ENCODE measurements at regions not wholly inside any gene's neighbourhood (a gene's known extent, or its start where the extent isn't known, plus 50 kb on each side); places are given as distances from the start of the nearest gene placed in this dataset.

DNA sequence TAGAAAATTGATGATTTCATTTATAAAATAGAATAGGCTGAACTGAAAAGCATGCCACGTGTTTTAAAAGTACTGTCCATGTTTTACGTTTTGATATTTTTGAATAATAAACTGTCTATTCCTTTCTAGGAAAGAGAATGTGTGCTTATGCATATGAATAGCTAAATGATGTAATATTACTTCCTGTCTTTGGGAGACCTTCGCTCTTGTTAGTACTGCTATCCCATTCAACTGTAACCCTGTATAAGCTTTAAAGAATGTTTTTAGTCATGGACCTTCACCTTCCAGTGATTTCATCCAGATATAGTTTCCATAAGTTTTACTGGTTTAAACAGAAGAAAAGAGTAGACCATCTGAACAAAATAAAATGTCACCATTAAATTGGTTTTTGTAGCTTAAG is 274.4 kb upstream of the SEMA3A start:
- TF ChIP-seq, protein P1, sequence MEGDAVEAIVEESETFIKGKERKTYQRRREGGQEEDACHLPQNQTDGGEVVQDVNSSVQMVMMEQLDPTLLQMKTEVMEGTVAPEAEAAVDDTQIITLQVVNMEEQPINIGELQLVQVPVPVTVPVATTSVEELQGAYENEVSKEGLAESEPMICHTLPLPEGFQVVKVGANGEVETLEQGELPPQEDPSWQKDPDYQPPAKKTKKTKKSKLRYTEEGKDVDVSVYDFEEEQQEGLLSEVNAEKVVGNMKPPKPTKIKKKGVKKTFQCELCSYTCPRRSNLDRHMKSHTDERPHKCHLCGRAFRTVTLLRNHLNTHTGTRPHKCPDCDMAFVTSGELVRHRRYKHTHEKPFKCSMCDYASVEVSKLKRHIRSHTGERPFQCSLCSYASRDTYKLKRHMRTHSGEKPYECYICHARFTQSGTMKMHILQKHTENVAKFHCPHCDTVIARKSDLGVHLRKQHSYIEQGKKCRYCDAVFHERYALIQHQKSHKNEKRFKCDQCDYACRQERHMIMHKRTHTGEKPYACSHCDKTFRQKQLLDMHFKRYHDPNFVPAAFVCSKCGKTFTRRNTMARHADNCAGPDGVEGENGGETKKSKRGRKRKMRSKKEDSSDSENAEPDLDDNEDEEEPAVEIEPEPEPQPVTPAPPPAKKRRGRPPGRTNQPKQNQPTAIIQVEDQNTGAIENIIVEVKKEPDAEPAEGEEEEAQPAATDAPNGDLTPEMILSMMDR (conservative IDR thresholded peaks at IDR 0.05; ENCODE audit: low read length), result no peak
- TF ChIP-seq EZH2phosphoT487 (IDR thresholded peaks at IDR 0.05; ENCODE audit: borderline replicate concordance, low read depth, low read length), result no peak
